Neuron (in vitro differentiated cells): ENCODE measurements at regions not wholly inside any gene's neighbourhood (a gene's known extent, or its start where the extent isn't known, plus 50 kb on each side); places are given as distances from the start of the nearest gene placed in this dataset.
"Not testable (repeated sequence)": the region's sequence is repeated elsewhere in the genome, so short reads cannot be mapped to it uniquely, and the experiment has no call there.

Experiments
- H2AFZ ChIP-seq: one replicate; pipeline ENCODE4 v1.6.1; 2013; ENCODE audit warnings: low read depth, mild to moderate bottlenecking, inconsistent platforms, low read length, moderate library complexity
- H3K27me3 ChIP-seq: one replicate; pipeline ENCODE4 v1.6.1; 2013; ENCODE audit warnings: low read length; ENCODE audit not compliant: insufficient read depth
- H3K36me3 ChIP-seq: one replicate; pipeline ENCODE4 v1.6.1; 2013; ENCODE audit warnings: low read length; ENCODE audit not compliant: insufficient read depth
- H3K4me1 ChIP-seq: one replicate; pipeline ENCODE4 v1.6.1; 2013; ENCODE audit warnings: low read length; ENCODE audit not compliant: insufficient read depth
- H3K4me3 ChIP-seq: 2 replicates; pipeline ENCODE4 v1.5.1; 2013; ENCODE audit warnings: mild to moderate bottlenecking, low read length, moderate library complexity
- H3K9me3 ChIP-seq: one replicate; pipeline ENCODE4 v1.6.1; 2013; ENCODE audit warnings: low read length

DNA sequence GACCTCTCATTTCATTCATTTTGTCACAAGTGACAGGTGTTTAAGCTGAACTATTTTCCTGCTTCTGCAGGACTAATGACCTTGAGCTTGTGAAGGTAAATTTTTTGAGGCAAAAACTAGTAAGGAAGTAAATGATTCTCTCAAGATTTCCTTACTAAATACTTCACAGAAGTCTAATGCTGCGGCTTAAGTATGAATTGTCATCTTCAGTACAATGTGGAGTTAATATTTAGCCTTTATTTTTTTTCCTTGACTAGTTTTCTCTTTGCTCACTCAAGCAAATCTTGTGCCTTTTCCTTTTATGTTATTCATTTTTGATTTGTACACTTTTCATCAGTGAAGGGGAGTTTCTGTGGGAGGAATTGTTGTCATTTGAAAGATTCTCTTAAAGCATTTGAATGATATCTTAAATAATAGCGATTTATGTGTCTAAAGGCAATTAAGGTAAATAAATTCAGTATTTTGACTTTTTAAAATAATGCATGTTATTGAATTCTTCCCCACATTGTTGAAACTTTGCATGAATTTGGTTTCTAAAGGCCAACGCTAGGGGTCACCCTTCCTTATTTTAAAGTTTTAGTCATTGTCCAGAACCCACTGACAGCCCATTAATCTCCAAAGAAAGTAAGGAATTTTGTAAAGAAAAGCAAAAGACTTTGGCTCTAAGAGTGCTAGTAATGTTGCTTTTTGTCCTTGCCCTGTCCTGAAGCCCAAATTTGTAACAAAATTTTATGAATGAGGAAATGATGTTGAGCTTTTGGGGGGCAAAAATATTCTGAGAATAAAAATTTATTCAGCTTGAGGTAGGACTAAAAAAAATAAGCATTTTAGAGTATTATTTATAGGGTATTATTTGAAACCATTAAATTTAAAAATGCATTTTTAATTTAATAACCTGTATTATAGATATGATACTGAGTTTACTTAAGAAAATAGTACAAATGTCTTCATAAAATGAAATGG is 157.4 kb upstream of the LAMA2 start:
- no peaks in the 10 kb centered on the region for H3K27me3 ChIP-seq
- H3K9me3 ChIP-seq = no peaks in the 10 kb centered on the region
- H3K4me3 ChIP-seq = no peak overlapping the region
- H3K4me1 ChIP-seq = peaks cover 3% of the 10 kb centered on the region
- no peak overlapping the region for H2AFZ ChIP-seq
- H3K36me3 ChIP-seq = no peaks in the 10 kb centered on the region

DNA sequence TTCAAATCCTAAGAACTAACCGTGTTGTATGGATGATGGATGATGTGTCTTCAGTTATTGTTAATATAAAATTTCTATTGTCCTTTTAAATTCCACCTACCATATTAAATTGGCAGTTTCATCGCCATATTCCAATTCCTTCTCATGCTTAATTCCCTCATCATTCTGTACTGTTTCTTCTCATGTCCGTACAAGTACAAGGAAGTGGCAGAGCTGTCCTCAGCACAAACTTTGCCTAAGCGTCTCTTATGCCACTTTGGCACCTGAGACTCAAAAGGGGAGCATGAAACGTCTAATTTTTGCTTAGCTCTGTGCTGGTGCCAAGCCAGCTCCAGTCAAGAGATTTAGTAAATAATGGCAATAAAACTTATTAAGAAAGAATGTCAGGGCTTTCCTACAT is 158.2 kb upstream of the LAMA2 start:
- no peaks in the 10 kb centered on the region for H3K27me3 ChIP-seq
- no peak overlapping the region for H3K4me3 ChIP-seq
- H3K9me3 ChIP-seq = no peaks in the 10 kb centered on the region
- H3K4me1 ChIP-seq = peaks cover 5% of the 10 kb centered on the region
- no peaks in the 10 kb centered on the region for H3K36me3 ChIP-seq
- H2AFZ ChIP-seq = no peak overlapping the region

DNA sequence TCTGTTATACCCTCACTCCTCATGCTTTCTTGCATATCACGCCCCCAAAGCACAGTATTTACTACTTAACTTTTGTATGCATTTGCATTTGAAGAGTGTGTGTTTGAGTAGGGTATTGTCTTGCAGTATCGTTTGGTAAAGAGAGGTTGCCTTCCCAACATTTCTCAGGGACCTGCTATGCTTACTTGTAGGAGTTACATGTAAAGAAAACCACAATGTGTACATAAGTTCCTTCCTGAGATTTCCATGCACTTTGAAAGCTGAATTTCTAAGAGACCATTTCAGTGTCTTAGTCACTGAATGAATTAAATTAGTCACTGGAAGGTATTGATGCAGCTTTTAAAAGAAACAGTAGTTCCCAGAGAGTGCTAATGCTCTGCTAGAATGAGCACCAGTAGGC is 159.3 kb upstream of the LAMA2 start:
- H2AFZ ChIP-seq = no peak overlapping the region
- H3K4me3 ChIP-seq = no peak overlapping the region
- no peaks in the 10 kb centered on the region for H3K9me3 ChIP-seq
- H3K4me1 ChIP-seq = peaks cover 7% of the 10 kb centered on the region
- no peaks in the 10 kb centered on the region for H3K27me3 ChIP-seq
- no peaks in the 10 kb centered on the region for H3K36me3 ChIP-seq

DNA sequence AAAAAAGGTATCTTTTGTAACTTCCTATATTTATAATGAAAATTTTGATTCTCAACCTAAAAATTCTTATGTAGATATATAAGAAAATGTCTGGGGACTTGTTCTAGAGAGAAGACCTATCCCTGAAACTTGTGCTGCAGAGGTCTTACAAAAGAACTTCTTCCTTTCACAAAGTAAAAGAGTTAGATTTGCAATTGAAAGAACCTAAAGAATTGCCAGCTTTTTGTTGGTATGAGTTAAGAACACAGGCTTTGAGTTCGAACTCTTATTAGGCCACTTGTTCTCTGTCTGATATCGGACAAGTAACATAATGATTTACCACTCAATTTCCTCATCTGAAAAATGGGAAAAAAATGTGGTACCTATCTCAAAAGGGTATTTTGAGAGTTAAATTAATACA is 162.0 kb upstream of the LAMA2 start:
- H3K27me3 ChIP-seq = no peaks in the 10 kb centered on the region
- no peak overlapping the region for H2AFZ ChIP-seq
- no peaks in the 10 kb centered on the region for H3K36me3 ChIP-seq
- H3K4me3 ChIP-seq = no peak overlapping the region
- no peaks in the 10 kb centered on the region for H3K9me3 ChIP-seq
- peaks cover 7% of the 10 kb centered on the region for H3K4me1 ChIP-seq

DNA sequence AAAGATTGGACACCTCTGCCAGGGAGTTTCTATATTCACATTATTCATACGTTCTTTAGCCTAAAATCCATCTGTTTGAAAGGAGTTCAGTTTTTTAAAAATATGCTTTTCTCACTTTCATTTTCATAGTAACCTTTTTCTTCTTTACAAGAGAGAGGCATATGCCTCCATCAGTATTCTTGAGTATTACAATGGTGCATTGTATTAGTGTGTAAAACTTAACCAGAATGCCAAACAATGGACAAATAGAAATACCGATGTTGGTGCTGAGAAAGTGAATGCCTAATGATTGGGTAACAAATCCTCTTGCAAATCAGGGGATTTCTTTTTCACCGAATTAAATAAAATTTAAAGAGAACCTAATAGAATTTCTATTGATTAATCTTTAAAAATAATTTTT is 163.2 kb upstream of the LAMA2 start:
- Histone ChIP-seq H2AFZ (no peak overlapping the region), H3K27me3 (no peaks in the 10 kb centered on the region), H3K36me3 (no peaks in the 10 kb centered on the region), H3K4me1 (peaks cover 7% of the 10 kb centered on the region), H3K4me3 (no peak overlapping the region), H3K9me3 (no peaks in the 10 kb centered on the region)

DNA sequence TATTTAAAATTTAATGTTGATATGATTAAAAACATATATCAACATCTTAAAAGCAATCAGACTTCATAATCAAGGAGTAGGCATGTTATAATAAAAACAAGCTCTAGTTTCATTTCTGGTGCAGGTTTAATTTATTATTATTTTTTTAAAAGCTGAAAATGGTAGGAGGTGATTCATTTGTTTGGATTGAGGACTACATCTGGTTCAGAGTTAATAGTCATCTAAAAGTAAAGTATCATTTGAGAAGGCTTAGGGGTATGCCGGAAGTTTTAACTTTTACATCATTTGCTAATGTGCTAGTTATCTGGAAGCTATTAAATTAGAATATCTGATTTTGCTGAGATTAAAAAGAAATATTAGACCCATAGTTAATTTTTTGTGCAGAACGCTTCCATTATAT is 169.5 kb upstream of the LAMA2 start:
- Histone ChIP-seq H2AFZ (no peak overlapping the region), H3K4me1 (no peaks in the 10 kb centered on the region), H3K27me3 (no peaks in the 10 kb centered on the region), H3K36me3 (no peaks in the 10 kb centered on the region), H3K4me3 (no peak overlapping the region), H3K9me3 (no peaks in the 10 kb centered on the region)

DNA sequence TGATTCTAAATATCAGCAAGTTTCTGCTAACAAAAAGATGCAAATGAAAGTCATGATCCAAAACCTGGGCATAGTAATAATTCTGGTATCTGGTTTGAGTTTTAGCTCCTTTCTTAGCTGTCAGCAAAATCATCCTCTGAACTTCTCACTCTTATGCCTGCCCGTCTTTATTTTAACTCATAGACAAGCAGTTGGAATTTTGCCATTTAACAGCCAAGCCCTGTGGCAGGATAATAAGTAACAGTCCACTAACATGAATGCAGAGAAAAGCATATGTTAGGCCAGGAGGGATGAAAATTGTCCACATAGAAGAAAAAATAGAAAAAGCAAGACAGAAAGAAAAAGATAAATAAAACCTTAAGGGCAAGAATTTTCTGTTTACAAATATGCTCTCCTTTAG is 170.0 kb upstream of the LAMA2 start:
- H2AFZ ChIP-seq = no peak overlapping the region

DNA sequence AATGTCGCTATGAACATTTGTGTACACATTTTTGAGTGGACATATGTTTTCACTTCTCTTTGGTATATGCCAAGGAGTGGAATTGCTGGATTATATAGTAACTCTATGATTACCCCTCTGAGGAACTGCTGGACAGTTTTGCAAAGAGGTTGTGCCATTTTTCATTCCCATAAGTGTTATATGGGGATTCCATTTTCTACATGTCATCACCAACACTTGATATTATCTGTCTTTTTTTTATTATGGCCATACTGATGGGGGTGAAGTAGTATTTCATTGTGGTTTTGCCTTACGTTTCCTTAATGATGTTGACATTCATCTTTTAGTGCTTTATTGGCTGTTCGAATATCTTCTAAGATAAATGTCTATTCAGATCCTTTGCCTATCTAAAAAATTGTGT is 171.8 kb upstream of the LAMA2 start:
- Histone ChIP-seq H3K9me3 (no peaks in the 10 kb centered on the region), H3K27me3 (no peaks in the 10 kb centered on the region), H3K36me3 (no peaks in the 10 kb centered on the region), H2AFZ (no peak overlapping the region), H3K4me1 (no peaks in the 10 kb centered on the region), H3K4me3 (no peak overlapping the region)

More for the DNA sequence above, 170.0 kb upstream of the LAMA2 start:
- Histone ChIP-seq H3K4me1 (no peaks in the 10 kb centered on the region), H3K9me3 (no peaks in the 10 kb centered on the region), H3K27me3 (no peaks in the 10 kb centered on the region), H3K4me3 (no peak overlapping the region), H3K36me3 (no peaks in the 10 kb centered on the region)

DNA sequence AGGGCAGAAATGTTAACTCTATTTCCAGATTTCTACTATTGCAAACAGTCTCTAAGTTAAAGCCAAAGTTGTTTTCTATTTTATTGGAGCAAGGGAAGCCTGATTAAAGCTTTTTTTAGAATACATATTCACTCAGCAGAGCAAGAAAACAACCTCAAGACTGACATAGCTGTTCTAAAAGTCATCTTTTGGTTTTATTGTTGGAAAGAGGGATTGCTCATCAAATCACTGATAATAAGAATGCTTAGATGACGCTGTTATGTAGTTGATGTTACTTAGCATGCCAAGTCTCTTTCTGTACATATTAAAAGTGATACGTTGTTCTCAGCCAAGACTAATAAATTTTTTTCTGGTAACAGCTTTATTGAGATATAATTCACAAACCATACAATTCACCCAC is 172.6 kb upstream of the LAMA2 start:
- no peak overlapping the region for H2AFZ ChIP-seq
- H3K27me3 ChIP-seq = no peaks in the 10 kb centered on the region
- no peaks in the 10 kb centered on the region for H3K4me1 ChIP-seq

DNA sequence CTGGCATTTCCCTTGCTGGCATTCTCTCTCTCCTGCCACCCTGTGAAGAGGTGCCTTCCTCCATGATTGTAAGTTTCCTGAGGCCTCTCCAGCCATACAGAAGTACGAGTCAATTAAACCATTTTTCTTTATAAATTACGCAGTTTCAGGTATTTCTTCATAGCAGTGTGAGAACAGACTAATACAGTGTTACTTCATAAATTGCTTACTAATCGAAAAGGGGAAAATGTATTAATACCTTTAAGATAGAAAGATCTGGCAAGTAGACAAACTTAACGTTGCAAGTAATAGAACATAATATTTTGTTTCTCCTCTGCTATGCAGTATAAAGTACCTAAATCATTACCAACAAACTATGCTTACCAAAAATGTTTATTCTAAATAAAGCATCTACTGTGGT is 178.3 kb upstream of the LAMA2 start:
- H3K4me1 ChIP-seq = no peaks in the 10 kb centered on the region
- H3K36me3 ChIP-seq = no peaks in the 10 kb centered on the region
- no peaks in the 10 kb centered on the region for H3K9me3 ChIP-seq
- H3K27me3 ChIP-seq = no peaks in the 10 kb centered on the region
- H2AFZ ChIP-seq = no peak overlapping the region
- H3K4me3 ChIP-seq = no peak overlapping the region

More for the DNA sequence above, 172.6 kb upstream of the LAMA2 start:
- H3K36me3 ChIP-seq = no peaks in the 10 kb centered on the region
- H3K9me3 ChIP-seq = no peaks in the 10 kb centered on the region
- H3K4me3 ChIP-seq = no peak overlapping the region

DNA sequence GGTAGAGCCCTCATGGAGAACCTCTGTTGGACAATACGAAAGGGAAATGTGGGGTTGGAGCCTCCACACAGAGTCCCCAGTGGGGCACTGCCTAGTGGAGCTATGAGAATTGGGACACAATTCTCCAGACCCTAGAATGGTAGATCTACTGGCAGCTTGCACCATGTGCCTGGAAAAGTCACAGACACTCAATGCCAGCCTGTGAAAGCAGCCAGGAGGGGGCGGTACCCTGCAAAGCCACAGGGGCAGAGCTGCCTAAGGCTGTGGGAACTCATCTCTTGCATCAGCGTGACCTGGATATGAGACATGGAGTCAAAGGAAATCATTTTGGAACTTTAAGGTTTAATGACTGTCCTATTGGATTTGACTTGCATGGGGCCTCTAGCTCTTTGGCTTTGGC is 179.1 kb upstream of the LAMA2 start:
- H3K27me3 ChIP-seq, H3K4me3 ChIP-seq, H3K4me1 ChIP-seq, H3K36me3 ChIP-seq, H3K9me3 ChIP-seq, H2AFZ ChIP-seq: not testable (repeated sequence)

DNA sequence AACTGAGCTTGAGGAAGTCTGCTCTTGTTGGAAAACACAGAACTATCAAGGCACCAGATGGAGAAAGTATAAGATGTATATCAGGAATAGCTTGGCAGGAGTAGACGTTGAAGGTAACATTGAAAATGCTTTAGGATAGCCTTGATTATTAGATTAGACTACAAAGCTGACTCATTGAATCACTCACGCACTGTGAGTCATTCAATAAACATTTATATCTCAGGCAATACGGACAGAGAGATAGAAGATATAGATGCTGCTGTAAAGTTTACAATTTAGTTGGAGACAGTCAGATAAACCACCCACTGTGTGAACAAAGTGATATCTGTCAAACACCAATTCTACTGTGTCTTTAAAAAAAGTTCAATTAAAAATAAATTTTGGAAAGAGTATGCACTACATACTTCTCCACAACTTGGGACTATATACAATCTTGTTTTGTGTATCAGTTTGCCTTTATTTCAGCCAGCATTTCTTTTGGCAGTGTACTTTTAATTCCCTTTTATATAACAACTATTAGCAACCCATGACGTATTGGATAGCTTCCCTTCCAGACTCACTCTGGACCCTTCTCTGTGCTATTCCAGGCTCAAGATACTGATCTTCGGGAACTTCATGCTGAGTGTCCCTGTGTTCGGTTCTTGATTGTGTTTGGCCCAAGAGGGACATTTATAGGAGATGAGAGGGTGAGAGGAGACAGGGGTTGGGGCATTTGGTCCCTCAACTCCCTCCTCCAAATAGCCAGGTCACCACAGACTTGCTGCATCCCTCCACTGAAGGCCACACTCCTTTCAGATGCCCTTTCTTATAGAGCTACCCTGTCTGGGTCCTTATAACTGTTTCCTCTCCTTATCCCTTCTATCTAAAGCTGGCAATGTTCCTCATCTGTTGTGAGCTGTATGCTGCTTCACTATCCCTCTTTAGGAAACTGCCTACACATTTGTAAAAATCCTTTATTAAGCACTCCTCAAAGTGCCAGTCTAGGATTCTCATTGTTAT is 176.6 kb upstream of the PTPRK start:
- Histone ChIP-seq H2AFZ (no peak overlapping the region), H3K4me1 (no peaks in the 10 kb centered on the region), H3K36me3 (no peaks in the 10 kb centered on the region), H3K27me3 (no peaks in the 10 kb centered on the region), H3K4me3 (no peak overlapping the region), H3K9me3 (no peaks in the 10 kb centered on the region)
